ENCODE measurements at regions not wholly inside any gene's neighbourhood (a gene's known extent, or its start where the extent isn't known, plus 50 kb on each side); places are given as distances from the start of the nearest gene placed in this dataset.
A peak's percentile ranks its signal among the peaks of the same experiment; 100 is the strongest.

GRCh38 chr4:15364183-15364582, 63.6 kb upstream of the C1QTNF7 start:
- Histone ChIP-seq H3K4me1 (peaks cover 0 to 12% of the 10 kb centered on the region in 2 donors), H3K4me3 (replicated peaks in 1 of 3) (no peak overlapping the region), H3K9me3 (no peaks in the 10 kb centered on the region), H3K27me3 (no peaks in the 10 kb centered on the region), H3K27ac (no peak overlapping the region), H3K36me3 (no peaks in the 10 kb centered on the region)
- intact Hi-C loops (cut with DNase I), result no loop called here
- TF ChIP-seq POLR2A (IDR thresholded peaks at IDR 0.05) (no peak), CTCF (IDR thresholded peaks at IDR 0.05) (no peak)
- DNase-seq, result no peak

- TF ChIP-seq POLR2A (IDR thresholded peaks at IDR 0.05) (no peak), CTCF (IDR thresholded peaks at IDR 0.05) (no peak)
- H3K4me3 ChIP-seq (replicated peaks in 1 of 3), result no peak overlapping the region
- 32 to 33% methylated on average over 1 of the region's 1 CpG for WGBS, 2 donors
- intact Hi-C loops (cut with DNase I), result no loop called here
- peaks cover 0 to 12% of the 10 kb centered on the region in 2 donors for H3K4me1 ChIP-seq
- H3K36me3 ChIP-seq, result no peaks in the 10 kb centered on the region
- no peaks in the 10 kb centered on the region for H3K27me3 ChIP-seq
- no peak for DNase-seq
- H3K27ac ChIP-seq, result no peak overlapping the region
- no peaks in the 10 kb centered on the region for H3K9me3 ChIP-seq
Measured at GRCh38 chr4:15365641-15366040, 62.2 kb upstream of the C1QTNF7 start.

GRCh38 chr4:15366721-15367120, 61.1 kb upstream of the C1QTNF7 start:
- 21 to 32% methylated on average over 1 of the region's 1 CpG for WGBS, 2 donors
- H3K27ac ChIP-seq, result peak overlapping the region in 1 of 3 donors; percentile 18
- no peaks in the 10 kb centered on the region for H3K27me3 ChIP-seq
- TF ChIP-seq CTCF (IDR thresholded peaks at IDR 0.05) (no peak), POLR2A (IDR thresholded peaks at IDR 0.05) (no peak)
- H3K9me3 ChIP-seq, result no peaks in the 10 kb centered on the region
- H3K4me1 ChIP-seq, result peaks cover 0 to 12% of the 10 kb centered on the region in 2 donors
- DNase-seq, result peak in 1 of 2 donors; percentile 17
- no peaks in the 10 kb centered on the region for H3K36me3 ChIP-seq
- no peak overlapping the region for H3K4me3 ChIP-seq (replicated peaks in 1 of 3)
- intact Hi-C loops (cut with DNase I), result no loop called here

- no peak for DNase-seq
- no peaks in the 10 kb centered on the region for H3K4me1 ChIP-seq
- H3K27ac ChIP-seq, result no peak overlapping the region
- no peaks in the 10 kb centered on the region for H3K9me3 ChIP-seq
- H3K27me3 ChIP-seq, result no peaks in the 10 kb centered on the region
- no peak overlapping the region for H3K4me3 ChIP-seq (replicated peaks in 1 of 3)
- WGBS, 2 donors, result 44 to 59% methylated on average over 3 of the region's 3 CpGs
- H3K36me3 ChIP-seq, result no peaks in the 10 kb centered on the region
- TF ChIP-seq CTCF (IDR thresholded peaks at IDR 0.05) (no peak), POLR2A (IDR thresholded peaks at IDR 0.05) (no peak)
- intact Hi-C loops (cut with DNase I), result no loop called here
Measured at GRCh38 chr4:15368856-15369255, 59.0 kb upstream of the C1QTNF7 start.

- Histone ChIP-seq H3K36me3 (no peaks in the 10 kb centered on the region), H3K4me3 (replicated peaks in 1 of 3) (no peak overlapping the region), H3K27me3 (no peaks in the 10 kb centered on the region), H3K4me1 (no peaks in the 10 kb centered on the region), H3K9me3 (no peaks in the 10 kb centered on the region), H3K27ac (no peak overlapping the region)
- no peak for DNase-seq
- TF ChIP-seq POLR2A (IDR thresholded peaks at IDR 0.05) (no peak), CTCF (IDR thresholded peaks at IDR 0.05) (no peak)
- intact Hi-C loops (cut with DNase I), result no loop called here
Measured at GRCh38 chr4:15370296-15370695, 57.5 kb upstream of the C1QTNF7 start.
